ENCODE measurements at regions not wholly inside any gene's neighbourhood (a gene's known extent, or its start where the extent isn't known, plus 50 kb on each side); places are given as distances from the start of the nearest gene placed in this dataset.
"Not testable (repeated sequence)": the region's sequence is repeated elsewhere in the genome, so short reads cannot be mapped to it uniquely, and the experiment has no call there.

GRCh38 chr17:22268912-22269220 is 576.5 kb downstream of the KCNJ18 start:
- DNase-seq (ENCODE audit: insufficient read length, low spot score) (no peak), FAIRE-seq (no peak)
- no peak for TF ChIP-seq CTCF (IDR thresholded peaks at IDR 0.05; ENCODE audit: insufficient read depth, missing control alignments)

GRCh38 chr17:22270381-22270780 is 578.1 kb downstream of the KCNJ18 start:
- DNase-seq (ENCODE audit: insufficient read length, low spot score), result no peak
- no peak for TF ChIP-seq CTCF (IDR thresholded peaks at IDR 0.05; ENCODE audit: insufficient read depth, missing control alignments)
- FAIRE-seq, result no peak

GRCh38 chr17:22270809-22271208 is 578.5 kb downstream of the KCNJ18 start:
- DNase-seq (ENCODE audit: insufficient read length, low spot score); FAIRE-seq: not testable (repeated sequence)

GRCh38 chr17:22272363-22273146 is 580.2 kb downstream of the KCNJ18 start:
- DNase-seq (ENCODE audit: insufficient read length, low spot score), result no peak
- no peak for TF ChIP-seq CTCF (IDR thresholded peaks at IDR 0.05; ENCODE audit: insufficient read depth, missing control alignments)
- FAIRE-seq, result no peak

- DNase-seq (ENCODE audit: insufficient read length, low spot score) (no peak), FAIRE-seq (no peak)
- TF ChIP-seq CTCF (IDR thresholded peaks at IDR 0.05; ENCODE audit: insufficient read depth, missing control alignments), result no peak
Observed at GRCh38 chr17:22273308-22273707, 581.0 kb downstream of the KCNJ18 start.

GRCh38 chr17:22277595-22277994 is 585.3 kb downstream of the KCNJ18 start:
- DNase-seq (ENCODE audit: insufficient read length, low spot score) (no peak), FAIRE-seq (no peak)
- TF ChIP-seq CTCF (IDR thresholded peaks at IDR 0.05; ENCODE audit: insufficient read depth, missing control alignments), result no peak

GRCh38 chr17:22278302-22279275 is 586.3 kb downstream of the KCNJ18 start:
- no peak for TF ChIP-seq CTCF (IDR thresholded peaks at IDR 0.05; ENCODE audit: insufficient read depth, missing control alignments)
- DNase-seq (ENCODE audit: insufficient read length, low spot score), result no peak
- no peak for FAIRE-seq
